HL-60 (cell line): ENCODE measurements at regions not wholly inside any gene's neighbourhood (a gene's known extent, or its start where the extent isn't known, plus 50 kb on each side); places are given as distances from the start of the nearest gene placed in this dataset.

Source experiments
- DNase-seq, 2 experiments: peaks; one replicate each; pipeline ENCODE4 v3.0.0-alpha.2; 2010 to 2020; ENCODE audit warnings: low read depth in 1 of 2, low spot score in 1 of 2
- H3K27ac ChIP-seq: fragments of 250-450 bp; sonication (Bioruptor Pico); replicated peaks from 2 replicates; pipeline ENCODE4 v1.5.1; 2020; ENCODE audit warnings: mild to moderate bottlenecking, moderate library complexity
- H3K27me3 ChIP-seq: fragments of 250-450 bp; sonication (Bioruptor Pico); 2 replicates; pipeline ENCODE4 v1.5.1; 2021; ENCODE audit warnings: mild to moderate bottlenecking, moderate library complexity; ENCODE audit not compliant: insufficient read depth, poor library complexity, severe bottlenecking
- H3K4me3 ChIP-seq: replicated peaks from 2 replicates; pipeline ENCODE4 v1.5.1; 2011; ENCODE audit warnings: mild to moderate bottlenecking, control low read depth, low read length; ENCODE audit not compliant: insufficient read depth
- CTCF ChIP-seq: IDR thresholded peaks from one replicate; pipeline ENCODE4 v1.5.1; 2011; ENCODE audit warnings: low read length, control low read depth, inconsistent platforms; ENCODE audit not compliant: insufficient read depth
- GABPA ChIP-seq: IDR thresholded peaks from 2 replicates; pipeline ENCODE4 v1.6.1; 2012; ENCODE audit warnings: low read depth
- POLR2AphosphoS5 ChIP-seq: IDR thresholded peaks from 2 replicates; pipeline ENCODE4 v1.6.1; 2012; ENCODE audit warnings: low read depth
- SPI1 ChIP-seq: IDR thresholded peaks from 2 replicates; pipeline ENCODE4 v1.6.1; 2012; ENCODE audit warnings: low read depth, mild to moderate bottlenecking, borderline replicate concordance
- TF ChIP-seq, protein P1 (sequence below): IDR thresholded peaks from 2 replicates; pipeline ENCODE4 v1.6.1; 2012; ENCODE audit warnings: low read depth; ENCODE audit not compliant: insufficient replicate concordance

DNA sequence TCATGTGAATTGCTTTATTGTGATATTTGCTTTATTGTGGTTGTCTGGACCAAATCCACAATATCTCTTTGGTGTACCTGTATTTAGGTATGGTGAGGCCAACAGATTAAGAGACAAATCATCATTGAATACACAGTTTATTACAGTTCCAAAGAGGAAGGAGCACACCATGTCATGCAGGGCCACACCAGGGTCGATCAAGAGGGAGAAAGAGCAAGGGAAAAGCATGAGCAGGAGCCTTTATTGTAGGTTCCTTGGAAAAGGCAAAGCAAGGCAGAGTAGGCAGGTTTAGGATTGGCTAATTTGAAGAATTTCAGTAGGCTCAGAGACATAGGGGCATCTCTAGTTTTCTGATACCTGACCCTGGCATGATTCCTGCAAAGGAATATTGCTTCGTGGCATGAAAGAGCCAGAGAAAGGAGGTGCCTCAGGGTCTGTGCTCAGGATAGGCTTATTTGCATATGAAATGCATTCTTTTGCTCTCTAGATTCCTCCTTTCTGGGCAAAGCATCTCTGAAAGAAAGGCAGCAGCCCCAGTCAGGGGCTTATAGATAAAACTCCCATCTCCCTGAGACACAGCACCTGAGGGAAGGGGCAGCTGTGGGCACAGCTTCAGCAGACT, 214.2 kb upstream of the ERBB4 start:
- no peak for TF ChIP-seq CTCF
- no peak for TF ChIP-seq GABPA
- no peak for TF ChIP-seq SPI1
- TF ChIP-seq, protein P1, sequence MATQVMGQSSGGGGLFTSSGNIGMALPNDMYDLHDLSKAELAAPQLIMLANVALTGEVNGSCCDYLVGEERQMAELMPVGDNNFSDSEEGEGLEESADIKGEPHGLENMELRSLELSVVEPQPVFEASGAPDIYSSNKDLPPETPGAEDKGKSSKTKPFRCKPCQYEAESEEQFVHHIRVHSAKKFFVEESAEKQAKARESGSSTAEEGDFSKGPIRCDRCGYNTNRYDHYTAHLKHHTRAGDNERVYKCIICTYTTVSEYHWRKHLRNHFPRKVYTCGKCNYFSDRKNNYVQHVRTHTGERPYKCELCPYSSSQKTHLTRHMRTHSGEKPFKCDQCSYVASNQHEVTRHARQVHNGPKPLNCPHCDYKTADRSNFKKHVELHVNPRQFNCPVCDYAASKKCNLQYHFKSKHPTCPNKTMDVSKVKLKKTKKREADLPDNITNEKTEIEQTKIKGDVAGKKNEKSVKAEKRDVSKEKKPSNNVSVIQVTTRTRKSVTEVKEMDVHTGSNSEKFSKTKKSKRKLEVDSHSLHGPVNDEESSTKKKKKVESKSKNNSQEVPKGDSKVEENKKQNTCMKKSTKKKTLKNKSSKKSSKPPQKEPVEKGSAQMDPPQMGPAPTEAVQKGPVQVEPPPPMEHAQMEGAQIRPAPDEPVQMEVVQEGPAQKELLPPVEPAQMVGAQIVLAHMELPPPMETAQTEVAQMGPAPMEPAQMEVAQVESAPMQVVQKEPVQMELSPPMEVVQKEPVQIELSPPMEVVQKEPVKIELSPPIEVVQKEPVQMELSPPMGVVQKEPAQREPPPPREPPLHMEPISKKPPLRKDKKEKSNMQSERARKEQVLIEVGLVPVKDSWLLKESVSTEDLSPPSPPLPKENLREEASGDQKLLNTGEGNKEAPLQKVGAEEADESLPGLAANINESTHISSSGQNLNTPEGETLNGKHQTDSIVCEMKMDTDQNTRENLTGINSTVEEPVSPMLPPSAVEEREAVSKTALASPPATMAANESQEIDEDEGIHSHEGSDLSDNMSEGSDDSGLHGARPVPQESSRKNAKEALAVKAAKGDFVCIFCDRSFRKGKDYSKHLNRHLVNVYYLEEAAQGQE, result no peak
- TF ChIP-seq POLR2AphosphoS5, result no peak
- H3K27me3 ChIP-seq, result no peaks in the 10 kb centered on the region
- no peak for DNase-seq
- H3K4me3 ChIP-seq, result no peak overlapping the region
- H3K27ac ChIP-seq, result no peak overlapping the region

DNA sequence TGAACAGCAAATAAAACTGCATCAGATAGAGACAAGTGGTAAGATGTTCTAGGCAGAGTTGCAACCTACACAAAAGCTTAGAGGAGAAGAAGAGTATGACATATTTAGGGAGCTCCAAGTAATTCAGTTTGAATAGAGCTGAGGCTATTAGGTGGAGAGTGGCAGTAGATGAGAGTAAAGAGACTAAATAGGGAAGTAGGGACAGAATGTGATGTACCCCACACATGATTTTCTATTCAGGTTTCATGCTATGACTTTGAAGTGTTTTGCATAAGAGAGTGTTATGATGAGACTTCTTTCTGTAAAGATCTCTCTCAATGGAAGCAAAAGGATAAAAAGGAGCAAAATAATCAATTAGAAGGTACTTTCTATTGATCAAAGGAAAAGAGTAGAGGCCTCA, 206.8 kb upstream of the ERBB4 start:
- H3K4me3 ChIP-seq, result no peak overlapping the region
- no peak overlapping the region for H3K27ac ChIP-seq
- DNase-seq, result no peak
- H3K27me3 ChIP-seq, result no peaks in the 10 kb centered on the region
- TF ChIP-seq CTCF (no peak), POLR2AphosphoS5 (no peak), SPI1 (no peak), GABPA (no peak)
- TF ChIP-seq, protein P1, result no peak

- no peak for DNase-seq
- Histone ChIP-seq H3K27ac (no peak overlapping the region), H3K4me3 (no peak overlapping the region), H3K27me3 (no peaks in the 10 kb centered on the region)
- TF ChIP-seq CTCF (no peak), SPI1 (no peak), GABPA (no peak), POLR2AphosphoS5 (no peak)
- TF ChIP-seq, protein P1, result no peak
Observed at GRCh38 chr2:212737392-212738172, 199.0 kb upstream of the ERBB4 start.
